ENCODE measurements at regions not wholly inside any gene's neighbourhood (a gene's known extent, or its start where the extent isn't known, plus 50 kb on each side); places are given as distances from the start of the nearest gene placed in this dataset.

DNA sequence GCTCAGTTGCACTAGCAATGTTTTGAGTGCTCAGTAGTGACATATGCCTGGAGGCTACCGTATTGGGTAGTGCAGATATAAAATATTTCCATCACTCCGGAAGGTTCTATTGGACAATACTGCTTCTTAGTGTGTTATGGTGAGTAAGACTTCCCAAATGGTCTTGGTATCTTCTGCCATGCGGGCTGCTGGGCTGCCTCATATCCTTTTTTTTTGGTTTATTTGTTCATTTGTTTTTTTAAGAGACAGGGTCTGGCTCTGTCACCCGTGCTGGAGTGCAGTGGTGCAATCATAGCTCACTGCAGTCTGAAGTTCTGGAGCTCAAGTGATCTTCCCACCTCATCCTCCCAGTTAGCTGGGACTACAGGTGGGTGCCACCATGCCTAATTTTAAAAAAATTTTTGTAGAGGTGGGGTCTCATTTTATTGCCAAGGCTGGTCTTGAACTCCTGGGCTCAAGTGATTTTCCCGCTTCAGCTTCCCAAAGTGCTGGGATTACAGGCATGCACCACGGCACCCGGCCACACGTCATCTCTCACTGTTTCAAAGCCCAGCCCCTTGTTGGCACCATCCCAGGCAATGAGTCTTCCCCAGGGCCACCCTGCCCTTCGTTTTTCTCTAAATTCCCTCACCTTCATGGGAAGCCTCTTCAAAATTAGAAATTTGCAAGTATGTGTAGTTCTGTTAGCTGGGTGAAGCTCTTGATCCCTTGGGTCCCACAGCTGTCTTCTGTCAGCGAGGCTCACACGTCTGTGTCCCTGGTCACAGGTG, 111.0 kb upstream of the KLF14 start:
- TF ChIP-seq, protein P1, sequence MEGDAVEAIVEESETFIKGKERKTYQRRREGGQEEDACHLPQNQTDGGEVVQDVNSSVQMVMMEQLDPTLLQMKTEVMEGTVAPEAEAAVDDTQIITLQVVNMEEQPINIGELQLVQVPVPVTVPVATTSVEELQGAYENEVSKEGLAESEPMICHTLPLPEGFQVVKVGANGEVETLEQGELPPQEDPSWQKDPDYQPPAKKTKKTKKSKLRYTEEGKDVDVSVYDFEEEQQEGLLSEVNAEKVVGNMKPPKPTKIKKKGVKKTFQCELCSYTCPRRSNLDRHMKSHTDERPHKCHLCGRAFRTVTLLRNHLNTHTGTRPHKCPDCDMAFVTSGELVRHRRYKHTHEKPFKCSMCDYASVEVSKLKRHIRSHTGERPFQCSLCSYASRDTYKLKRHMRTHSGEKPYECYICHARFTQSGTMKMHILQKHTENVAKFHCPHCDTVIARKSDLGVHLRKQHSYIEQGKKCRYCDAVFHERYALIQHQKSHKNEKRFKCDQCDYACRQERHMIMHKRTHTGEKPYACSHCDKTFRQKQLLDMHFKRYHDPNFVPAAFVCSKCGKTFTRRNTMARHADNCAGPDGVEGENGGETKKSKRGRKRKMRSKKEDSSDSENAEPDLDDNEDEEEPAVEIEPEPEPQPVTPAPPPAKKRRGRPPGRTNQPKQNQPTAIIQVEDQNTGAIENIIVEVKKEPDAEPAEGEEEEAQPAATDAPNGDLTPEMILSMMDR (IDR thresholded peaks at IDR 0.05): no peak
- TF ChIP-seq POLR2A (IDR thresholded peaks at IDR 0.05): no peak

Measured in Peyer's patch (tissue), 4 donors.